K562 (cell line): ENCODE measurements at regions not wholly inside any gene's neighbourhood (a gene's known extent, or its start where the extent isn't known, plus 50 kb on each side); places are given as distances from the start of the nearest gene placed in this dataset.

Source experiments
- BDP1 ChIP-seq: IDR thresholded peaks from 3 replicates; pipeline ENCODE4 v1.6.1; 2011; ENCODE audit not compliant: insufficient read length, insufficient read depth
- EZH2 ChIP-seq: IDR thresholded peaks from 2 replicates; pipeline ENCODE4 v1.6.1; 2012; ENCODE audit warnings: low read depth, mild to moderate bottlenecking, inconsistent platforms, low read length, borderline replicate concordance
- KLF16 ChIP-seq: IDR thresholded peaks from 2 replicates; pipeline ENCODE4 v1.6.1; 2016; ENCODE audit warnings: antibody characterized with exemption
- TF ChIP-seq, protein P1 (sequence below): fragments of 250-450 bp; sonication (Bioruptor Pico); IDR thresholded peaks from 2 replicates; pipeline ENCODE4 v1.8.0; 2021; ENCODE audit warnings: moderate library complexity, mild to moderate bottlenecking, inconsistent platforms
- TF ChIP-seq, protein P2 (sequence below): fragments of 450-650 bp; formaldehyde crosslinking; IDR thresholded peaks from 2 replicates; pipeline ENCODE4 v1.4.0; 2020; ENCODE audit warnings: mild to moderate bottlenecking, mixed read lengths

GRCh38 chr4:42816189-42816879 is 76.2 kb upstream of the GRXCR1 start:
- TF ChIP-seq EZH2 (no peak), KLF16 (no peak), BDP1 (no peak)
- TF ChIP-seq, protein P1, sequence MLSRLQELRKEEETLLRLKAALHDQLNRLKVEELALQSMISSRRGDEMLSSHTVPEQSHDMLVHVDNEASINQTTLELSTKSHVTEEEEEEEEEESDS (CRISPR knock-in tag): no peak
- TF ChIP-seq, protein P2, sequence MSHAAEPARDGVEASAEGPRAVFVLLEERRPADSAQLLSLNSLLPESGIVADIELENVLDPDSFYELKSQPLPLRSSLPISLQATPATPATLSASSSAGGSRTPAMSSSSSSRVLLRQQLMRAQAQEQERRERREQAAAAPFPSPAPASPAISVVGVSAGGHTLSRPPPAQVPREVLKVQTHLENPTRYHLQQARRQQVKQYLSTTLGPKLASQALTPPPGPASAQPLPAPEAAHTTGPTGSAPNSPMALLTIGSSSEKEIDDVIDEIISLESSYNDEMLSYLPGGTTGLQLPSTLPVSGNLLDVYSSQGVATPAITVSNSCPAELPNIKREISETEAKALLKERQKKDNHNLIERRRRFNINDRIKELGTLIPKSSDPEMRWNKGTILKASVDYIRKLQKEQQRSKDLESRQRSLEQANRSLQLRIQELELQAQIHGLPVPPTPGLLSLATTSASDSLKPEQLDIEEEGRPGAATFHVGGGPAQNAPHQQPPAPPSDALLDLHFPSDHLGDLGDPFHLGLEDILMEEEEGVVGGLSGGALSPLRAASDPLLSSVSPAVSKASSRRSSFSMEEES (CRISPR knock-in tag): no peak
